ENCODE measurements at regions not wholly inside any gene's neighbourhood (a gene's known extent, or its start where the extent isn't known, plus 50 kb on each side); places are given as distances from the start of the nearest gene placed in this dataset.

GRCh38 chr9:107888773-107889227 lies 399.2 kb upstream of the KLF4 start:
- no peak for DNase-seq

DNA sequence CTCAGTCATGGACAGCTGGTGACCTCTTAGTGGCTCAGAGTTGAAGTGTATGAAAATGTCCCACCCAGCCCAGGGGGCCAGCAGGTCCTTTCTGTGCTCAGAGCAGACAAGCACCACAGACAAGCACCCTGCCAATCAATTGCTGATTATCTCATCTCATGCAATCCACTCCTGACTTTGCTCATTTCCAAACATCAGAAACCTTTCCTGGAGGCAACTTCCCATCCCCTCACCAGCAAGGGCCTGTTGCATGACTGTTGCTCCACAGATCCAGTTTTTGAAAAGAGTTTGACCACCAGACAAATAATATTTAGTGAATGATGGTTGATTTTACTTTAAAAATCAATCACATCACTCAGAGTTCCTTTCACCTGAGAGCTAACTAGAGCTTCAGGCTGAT lies 397.3 kb upstream of the KLF4 start:
- no peak for DNase-seq

DNA sequence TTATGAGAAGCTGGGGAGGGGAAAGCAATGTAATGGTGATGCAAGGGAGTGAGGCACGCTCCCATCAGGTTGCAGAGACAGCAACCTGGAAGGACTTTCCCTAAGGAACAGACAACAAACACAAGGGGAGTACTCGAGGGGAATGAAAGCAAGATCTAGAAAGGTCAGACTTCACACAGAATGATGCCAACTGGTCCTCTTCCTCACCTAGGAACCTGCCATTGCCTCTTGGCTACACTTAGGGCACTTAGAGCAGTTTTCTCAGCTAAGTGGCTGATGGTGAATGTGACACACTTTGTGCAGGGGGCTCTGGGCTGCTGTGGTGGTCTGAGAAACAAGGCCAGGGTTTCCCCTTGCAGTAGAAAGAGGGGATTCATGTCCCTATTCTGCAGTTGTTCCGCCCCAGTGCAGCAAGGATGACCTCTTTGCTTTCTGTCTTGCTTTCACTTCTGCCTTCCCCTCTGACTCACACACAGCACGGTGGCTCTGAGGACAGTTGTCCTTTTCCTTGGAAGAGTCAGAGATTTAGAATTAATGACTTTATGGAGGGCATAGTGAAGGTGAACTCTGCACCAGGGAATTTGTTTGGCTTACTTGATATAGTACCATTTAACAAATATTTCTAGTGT lies 394.0 kb upstream of the KLF4 start:
- no peak for DNase-seq

- no peak for DNase-seq
Measured at GRCh38 chr9:107881626-107882300, 392.2 kb upstream of the KLF4 start.

- no peak for DNase-seq
Measured at GRCh38 chr9:107878462-107878861, 388.9 kb upstream of the KLF4 start.

- no peak for DNase-seq
Measured at GRCh38 chr9:107875571-107875980, 386.0 kb upstream of the KLF4 start.

DNA sequence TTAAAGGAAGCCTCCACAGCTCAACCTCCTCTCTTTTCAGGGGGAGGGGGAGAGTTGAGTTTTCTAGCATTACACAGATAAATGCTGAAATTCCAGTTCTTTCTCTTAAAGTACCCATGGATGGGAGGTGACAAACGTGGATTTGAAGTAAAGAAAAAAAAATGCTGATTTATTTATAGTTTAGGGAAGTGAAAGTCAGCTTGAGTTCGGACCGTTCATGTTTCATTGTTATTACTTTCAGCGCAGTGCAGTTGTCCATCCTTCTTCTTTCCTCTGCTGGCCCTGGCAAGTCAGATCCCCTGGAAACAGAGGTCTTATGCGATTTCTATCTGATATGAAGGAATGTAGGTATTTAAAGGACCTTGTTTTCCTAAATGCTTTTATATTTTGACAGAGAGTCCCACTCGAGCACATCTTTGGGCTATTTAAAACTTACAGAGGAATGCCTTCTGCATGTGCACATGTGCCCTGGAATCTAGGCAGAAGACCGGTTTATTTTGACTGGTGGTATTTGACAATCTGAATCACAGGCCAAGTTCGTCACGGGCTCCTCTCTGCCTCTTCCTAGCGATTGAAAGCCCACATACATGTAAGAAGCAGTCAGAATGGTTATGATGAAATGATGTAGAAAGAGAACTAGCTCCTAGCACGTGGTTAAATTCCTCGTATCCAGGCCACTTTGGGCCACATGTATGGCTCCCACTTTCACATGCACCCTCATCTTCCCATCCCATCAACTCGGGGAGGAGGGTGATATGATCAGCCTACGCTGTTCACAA lies 385.2 kb upstream of the KLF4 start:
- DNase-seq = no peak

DNA sequence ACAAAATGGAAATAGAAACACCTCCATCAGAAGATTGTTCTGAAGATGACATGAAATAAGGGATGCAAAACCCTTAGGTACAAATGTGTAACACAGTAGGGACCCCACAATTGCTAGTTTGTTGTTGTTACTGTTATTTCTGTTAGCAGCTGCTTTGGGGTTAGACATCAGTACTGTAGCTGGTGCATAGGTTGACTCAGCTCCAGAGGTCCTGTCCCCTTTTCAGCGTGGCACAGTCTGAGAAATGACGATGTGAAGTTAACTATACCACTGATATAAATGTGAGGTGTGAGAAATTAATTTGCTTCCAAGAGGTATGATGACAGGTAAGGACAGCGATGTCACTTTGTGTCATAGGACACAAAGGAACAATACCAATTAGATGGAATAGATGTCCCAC lies 384.6 kb upstream of the KLF4 start:
- no peak for DNase-seq

DNA sequence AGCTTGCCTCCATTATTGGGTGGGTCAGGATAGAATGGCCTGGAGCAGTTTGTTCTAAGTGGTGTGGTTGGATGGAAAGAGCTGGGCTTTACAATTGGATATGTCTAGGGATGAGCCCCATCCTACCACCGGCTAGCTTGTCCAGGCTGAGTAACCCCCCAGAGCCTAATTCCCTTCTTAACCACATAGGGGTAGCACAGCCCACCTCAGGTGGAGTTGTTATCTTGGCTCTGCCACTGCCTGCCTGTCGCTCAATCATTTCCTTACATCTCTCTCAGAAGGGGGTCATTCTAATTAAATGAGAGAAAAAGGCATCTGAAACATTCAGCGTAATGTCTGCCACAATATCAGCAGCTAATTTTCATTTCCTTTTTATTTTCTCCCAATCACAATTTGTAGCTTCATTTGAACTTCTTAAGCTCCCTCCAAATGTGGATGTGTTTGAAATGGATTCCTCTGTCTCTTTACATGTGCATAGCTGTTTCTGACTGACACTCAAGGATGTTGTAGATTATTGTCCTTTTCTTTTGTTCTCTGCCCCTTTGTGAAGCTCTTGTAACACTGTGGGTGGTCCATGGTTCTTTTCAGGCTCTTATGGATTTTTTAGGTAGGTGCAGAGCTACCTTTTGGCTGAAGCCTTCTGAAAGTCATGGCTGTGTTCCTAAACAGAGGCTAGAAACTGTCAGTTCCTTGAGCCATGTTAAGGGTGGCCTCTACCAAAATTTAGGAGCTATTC lies 383.1 kb upstream of the KLF4 start:
- no peak for DNase-seq

DNA sequence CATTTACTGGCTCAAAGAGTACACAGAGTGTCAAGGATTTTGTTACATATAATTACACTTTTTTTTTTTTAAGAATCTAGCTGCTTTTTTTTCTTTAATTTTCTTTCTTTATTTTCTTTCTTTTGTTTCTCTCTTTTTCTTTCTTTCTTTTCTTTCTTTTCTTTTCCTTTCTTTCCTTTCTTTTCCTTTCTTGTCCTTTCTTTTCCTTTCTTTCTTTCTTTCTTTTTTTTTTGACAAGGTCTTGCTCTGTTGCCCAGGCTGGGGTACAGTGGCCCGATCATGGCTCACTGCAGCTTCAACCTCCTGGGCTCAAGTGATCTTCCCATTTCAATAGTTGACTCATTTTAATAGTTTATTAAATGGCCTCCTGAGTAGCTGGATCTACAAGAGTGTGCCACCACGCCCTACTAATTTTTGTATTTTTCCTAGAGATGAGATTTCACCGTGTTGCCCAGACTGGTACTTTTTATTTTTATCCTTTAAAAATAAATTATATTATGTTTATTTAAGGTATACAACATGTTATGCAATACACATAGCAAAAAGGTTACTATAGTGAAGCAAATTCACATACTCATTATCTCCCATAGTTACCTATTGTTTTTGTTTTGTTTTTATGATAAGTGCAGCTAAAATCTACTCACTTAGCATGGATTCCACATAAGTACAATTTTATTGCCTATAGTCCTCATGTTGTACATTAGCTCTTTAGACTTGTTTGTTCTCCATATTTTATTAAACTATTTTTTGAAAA lies 381.5 kb upstream of the KLF4 start:
- no peak for DNase-seq

GRCh38 chr9:107870221-107870620 lies 380.7 kb upstream of the KLF4 start:
- no peak for DNase-seq

DNA sequence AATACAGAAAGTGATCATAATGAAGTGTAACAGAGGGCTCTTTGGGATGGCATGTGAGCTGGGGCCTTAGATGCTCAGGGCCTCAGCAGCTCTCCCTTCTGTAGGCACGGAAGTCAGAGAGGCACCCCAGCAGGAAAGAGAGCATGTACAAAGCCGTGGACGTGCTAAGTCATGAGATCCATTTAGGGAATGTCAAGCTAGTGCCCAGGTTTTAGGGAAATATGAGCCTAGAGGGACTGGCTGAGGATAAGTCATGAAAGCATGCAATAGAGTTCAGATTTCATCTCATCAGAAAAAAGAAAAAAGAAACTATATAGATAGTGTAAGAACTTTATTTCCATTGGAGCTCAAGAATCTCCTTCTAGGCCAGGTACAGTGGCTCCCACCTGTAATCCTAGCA lies 379.5 kb upstream of the KLF4 start:
- DNase-seq = no peak

- DNase-seq = no peak
Measured at GRCh38 chr9:107868186-107868585, 378.6 kb upstream of the KLF4 start.

DNA sequence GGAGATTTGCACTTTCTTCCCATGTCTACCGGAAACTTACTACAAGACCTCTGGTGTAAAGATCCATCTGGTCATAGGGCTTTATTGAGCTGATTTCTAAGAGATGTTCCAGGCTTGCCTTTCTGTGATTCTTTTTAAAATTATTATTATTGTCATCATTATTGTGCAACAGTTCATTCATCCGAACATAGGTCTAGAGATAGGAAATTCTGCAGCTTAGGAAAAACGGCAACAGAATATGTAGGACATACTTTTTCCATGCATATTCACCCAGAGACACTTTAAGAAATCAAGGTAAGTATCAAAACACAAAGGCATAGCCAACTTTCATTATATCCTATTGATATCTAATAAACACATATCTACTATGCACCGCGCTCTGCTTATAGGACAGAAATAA lies 378.2 kb upstream of the KLF4 start:
- no peak for DNase-seq

- no peak for DNase-seq
Measured at GRCh38 chr9:107866711-107867311, 377.2 kb upstream of the KLF4 start.

GRCh38 chr9:107863396-107863795 lies 373.8 kb upstream of the KLF4 start:
- no peak for DNase-seq

DNA sequence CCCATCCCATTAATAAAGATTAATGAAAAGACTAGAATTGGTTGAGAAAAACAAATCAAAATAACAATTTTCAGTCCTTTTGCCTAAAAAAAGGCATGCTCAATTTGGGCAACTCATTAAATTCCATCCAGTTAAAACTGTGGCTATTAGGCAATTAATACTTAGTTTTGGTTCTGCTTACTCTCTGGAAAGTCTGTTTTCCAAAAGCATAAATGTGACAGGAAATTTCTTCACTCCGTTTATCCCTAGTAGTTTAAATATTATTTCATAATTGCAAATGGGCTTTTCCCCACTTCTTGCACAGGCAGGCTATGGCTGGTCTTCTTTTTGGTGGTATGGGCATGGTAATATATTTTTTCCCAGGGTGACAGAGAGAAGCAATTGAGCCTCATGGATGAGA lies 373.3 kb upstream of the KLF4 start:
- DNase-seq = no peak

DNA sequence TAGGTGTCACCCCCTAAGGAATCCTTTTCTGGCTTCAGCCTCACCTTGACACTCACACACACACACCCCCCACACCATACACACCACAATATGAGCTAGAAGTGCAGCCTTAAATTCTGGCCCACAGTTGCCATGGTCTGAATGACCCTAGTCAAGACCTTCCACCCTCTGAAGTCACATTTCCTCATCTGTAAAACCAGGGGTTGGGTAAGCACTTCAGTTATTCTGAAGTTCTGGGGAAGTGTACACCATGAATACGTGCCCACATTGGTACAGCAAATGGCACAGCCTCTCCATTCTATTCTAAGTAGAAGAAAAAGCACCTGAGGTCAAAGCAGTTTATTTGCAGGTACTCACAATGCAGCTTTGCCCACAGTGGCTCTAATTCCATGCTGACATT lies 372.8 kb upstream of the KLF4 start:
- DNase-seq = no peak

GRCh38 chr9:107861075-107861474 lies 371.5 kb upstream of the KLF4 start:
- DNase-seq = no peak

- DNase-seq = no peak
Measured at GRCh38 chr9:107858260-107858659, 368.7 kb upstream of the KLF4 start.

DNA sequence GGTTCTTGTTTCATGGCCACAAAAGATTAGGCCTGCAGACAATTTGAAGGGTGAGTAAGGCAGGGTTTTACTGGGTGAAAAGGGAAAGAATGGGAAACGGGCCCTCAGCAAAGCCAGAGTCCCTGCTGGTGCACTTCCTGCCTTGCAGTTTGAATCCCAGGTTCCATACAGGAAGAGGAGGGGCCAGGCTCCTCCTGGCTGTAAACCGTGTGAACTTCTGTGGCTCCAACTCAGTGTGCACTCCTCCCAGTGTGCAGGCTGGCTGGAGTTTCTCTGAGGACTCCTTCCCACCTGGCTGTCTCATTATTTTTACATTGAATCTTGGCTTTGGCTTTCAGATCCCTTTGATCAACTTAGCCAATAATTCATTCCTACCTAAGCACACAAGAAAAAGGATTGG lies 367.1 kb upstream of the KLF4 start:
- peak; percentile 3 for DNase-seq

DNA sequence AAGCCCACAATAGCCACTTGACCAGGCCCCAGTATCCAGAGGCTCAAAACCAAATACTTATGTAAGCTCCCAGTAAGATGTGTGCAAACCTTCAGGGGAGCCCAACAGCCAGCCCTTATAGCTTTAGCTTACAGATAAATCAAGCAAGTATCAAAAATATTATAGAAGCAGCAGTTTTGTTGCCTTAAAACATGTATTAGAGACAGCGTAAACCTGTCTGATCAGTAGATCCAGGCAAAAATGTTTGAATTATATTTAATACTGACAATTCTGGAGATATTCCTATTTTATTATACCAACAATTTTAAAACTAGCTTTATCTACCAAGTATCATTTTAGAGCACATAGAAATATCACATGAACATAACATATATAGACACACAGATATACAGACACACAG lies 365.6 kb upstream of the KLF4 start:
- DNase-seq = no peak

Data from dermis blood vessel endothelial cell (primary cell).